NCI-H524 (cell line): ENCODE measurements at regions not wholly inside any gene's neighbourhood (a gene's known extent, or its start where the extent isn't known, plus 50 kb on each side); places are given as distances from the start of the nearest gene placed in this dataset.
A peak's percentile ranks its signal among the peaks of the same experiment; 100 is the strongest.
"Not testable (repeated sequence)": the region's sequence is repeated elsewhere in the genome, so short reads cannot be mapped to it uniquely, and the experiment has no call there.

ENCODE experiments used
- DNase-seq, 2 experiments: peaks; one replicate each; lab custom pipeline; 2025; lab: John Stamatoyannopoulos, UW

- no peak for DNase-seq
These were observed 105.8 kb upstream of the PDHA1 start for GRCh38 chrX:19237901-19238300.

- DNase-seq = no peak
These were observed 100.3 kb upstream of the PDHA1 start for GRCh38 chrX:19243431-19243830.

- DNase-seq = not testable (repeated sequence)
These were observed 98.8 kb upstream of the PDHA1 start for GRCh38 chrX:19244921-19245320.

- no peak for DNase-seq
These were observed 97.9 kb upstream of the PDHA1 start for GRCh38 chrX:19245711-19246269.

- DNase-seq = no peak
These were observed 86.7 kb upstream of the PDHA1 start for GRCh38 chrX:19256986-19257385.

- not testable (repeated sequence) for DNase-seq
These were observed 82.7 kb upstream of the PDHA1 start for GRCh38 chrX:19261026-19261425.

GRCh38 chrX:19270727-19271126, 73.0 kb upstream of the PDHA1 start:
- no peak for DNase-seq

- no peak for DNase-seq
These were observed 71.3 kb upstream of the PDHA1 start for GRCh38 chrX:19272452-19272851.

- DNase-seq = no peak
These were observed 63.1 kb upstream of the PDHA1 start for GRCh38 chrX:19280636-19281035.

- peak; percentile 7 to 77 for DNase-seq
These were observed 62.5 kb upstream of the PDHA1 start for GRCh38 chrX:19281256-19281655.

- DNase-seq = no peak
These were observed 60.0 kb upstream of the PDHA1 start for GRCh38 chrX:19283597-19284339.

- DNase-seq = no peak
These were observed 57.9 kb upstream of the PDHA1 start for GRCh38 chrX:19285857-19286256.

GRCh38 chrX:19291086-19291485, 52.6 kb upstream of the PDHA1 start:
- DNase-seq = peak; percentile 2 to 63

GRCh38 chrX:19293606-19294325, 50.0 kb upstream of the PDHA1 start:
- DNase-seq = no peak
